HepG2 (cell line): ENCODE measurements at regions not wholly inside any gene's neighbourhood (a gene's known extent, or its start where the extent isn't known, plus 50 kb on each side); places are given as distances from the start of the nearest gene placed in this dataset.

Experiments
- ATAC-seq: fragments of 200-7000 bp; cut with Tn5 transposase; 3 replicates; pipeline ENCODE4 v1.9.1; 2020; ENCODE audit warnings: mild to moderate bottlenecking, moderate library complexity
- BruUV-seq: library from RNA; stranded (reverse); fragments of 400-500 nt; replicated peaks from 2 replicates; lab custom pipeline; 2021; lab: Mats Ljungman, UMichigan
- CTCF ChIA-PET: fragments of 300-600 bp; formaldehyde crosslinking; extraction: SDS; loops from one replicate; lab custom pipeline; 2021; ENCODE audit warnings: low total read pairs, inconsistent platforms, low intra/inter-chr PET ratio; lab: Yijun Ruan, JAX
- POLR2A ChIA-PET: fragments of 350-600 bp; sonication (Branson Sonifier 250); formaldehyde crosslinking; loops from one replicate; lab custom pipeline; 2020; ENCODE audit warnings: antibody characterized with exemption, inconsistent platforms; lab: Yijun Ruan, JAX
- DNase-seq: peaks from one replicate; pipeline ENCODE4 v3.0.0-alpha.2; 2015; ENCODE audit warnings: low spot score
- FAIRE-seq: peaks from 3 replicates; lab custom pipeline; 2011; peaks lifted over from hg19 to GRCh38; lab: Jason Lieb, UNC
- H2AFZ ChIP-seq: one replicate; pipeline ENCODE4 v1.6.1; 2011; ENCODE audit warnings: low read length, inconsistent platforms
- H3K27ac ChIP-seq: fragments of 300-600 bp; 3 replicates; pipeline ENCODE4 v1.8.0; 2011; ENCODE audit warnings: mixed run types, mild to moderate bottlenecking, mixed read lengths, low read length, inconsistent platforms; ENCODE audit not compliant: insufficient read depth; ENCODE audit errors: extremely low read length
- H3K27me3 ChIP-seq, 2 experiments: fragments of 200-600 bp in 1 of 2; 2 replicates in 1 of 2; 3 replicates in 1 of 2; pipeline versions ENCODE4 v1.6.0 to v1.8.0; 2011; ENCODE audit warnings: low read length in 2 of 2, mild to moderate bottlenecking in 2 of 2, moderate library complexity in 2 of 2, inconsistent platforms in 1 of 2; ENCODE audit not compliant: insufficient read depth in 2 of 2, control insufficient read depth in 1 of 2
- H3K36me3 ChIP-seq, 2 experiments: fragments of 200-600 bp in 1 of 2; replicated peaks in 1 of 2; 2 replicates in 1 of 2; 3 replicates in 1 of 2; pipeline versions ENCODE4 v1.5.1 to v1.8.0; 2011; ENCODE audit warnings: low read length in 2 of 2, inconsistent platforms in 1 of 2; ENCODE audit not compliant: insufficient read depth in 2 of 2, control insufficient read depth in 1 of 2
- H3K4me1 ChIP-seq: 2 replicates; pipeline ENCODE4 v1.5.1; 2012; ENCODE audit warnings: low read length, inconsistent platforms; ENCODE audit not compliant: insufficient read depth
- H3K4me2 ChIP-seq: 2 replicates; pipeline ENCODE4 v1.6.0; 2011; ENCODE audit warnings: low read depth, low read length, inconsistent platforms
- H3K4me3 ChIP-seq, 3 experiments: fragments of 200-600 bp in 1 of 3; sonication (generic), shearing (Covaris generic) in 1 of 3; replicated peaks in 1 of 3; 2 replicates each; pipeline ENCODE4 v1.5.1; 2011 to 2016; ENCODE audit warnings: low read length in 3 of 3, inconsistent platforms in 2 of 3, low read depth in 2 of 3, mild to moderate bottlenecking in 2 of 3, control low read depth in 1 of 3, mixed read lengths in 1 of 3; ENCODE audit not compliant: insufficient read depth in 1 of 3
- H3K79me2 ChIP-seq: one replicate; pipeline ENCODE4 v1.6.1; 2011; ENCODE audit warnings: low read length, inconsistent platforms; ENCODE audit not compliant: insufficient read depth
- H3K9ac ChIP-seq: 2 replicates; pipeline ENCODE4 v1.6.0; 2011; ENCODE audit warnings: mild to moderate bottlenecking, low read depth, low read length, inconsistent platforms; ENCODE audit not compliant: insufficient read depth
- H3K9me3 ChIP-seq: 2 replicates; pipeline ENCODE4 v1.5.1; 2012; ENCODE audit warnings: mild to moderate bottlenecking, low read length
- H4K20me1 ChIP-seq: 2 replicates; pipeline ENCODE4 v1.6.0; 2011; ENCODE audit warnings: inconsistent platforms, mild to moderate bottlenecking, low read length, moderate library complexity; ENCODE audit not compliant: insufficient read depth
- HNRNPUL1 ChIP-seq: fragments of 200-400 bp; formaldehyde crosslinking; IDR thresholded peaks from 2 replicates; pipeline ENCODE4 v1.6.1; 2017; ENCODE audit warnings: low read depth, mild to moderate bottlenecking, low read length, moderate library complexity
- NFIC ChIP-seq: IDR thresholded peaks from 2 replicates; pipeline ENCODE4 v1.6.1; 2012; ENCODE audit warnings: mild to moderate bottlenecking, low read length, inconsistent platforms
- NR2F1 ChIP-seq, 2 experiments: fragments of 450-650 bp in 1 of 2; formaldehyde crosslinking in 1 of 2; IDR thresholded peaks; 2 replicates each; pipeline versions ENCODE4 v1.5.0 to v1.6.1; 2016 to 2020; ENCODE audit warnings: mild to moderate bottlenecking in 1 of 2, missing compliant biosample characterization in 1 of 2, missing genetic modification reagents in 1 of 2, moderate library complexity in 1 of 2
- ZFP1 ChIP-seq: IDR thresholded peaks from 2 replicates; pipeline ENCODE4 v1.6.1; 2016
- ZNF30 ChIP-seq: sonication (generic); formaldehyde crosslinking; IDR thresholded peaks from 2 replicates; pipeline ENCODE4 v1.5.0; 2020; ENCODE audit warnings: mild to moderate bottlenecking, missing genetic modification reagents
- ZNF446 ChIP-seq: sonication (generic); formaldehyde crosslinking; IDR thresholded peaks from 2 replicates; pipeline ENCODE4 v1.5.0; 2020; ENCODE audit warnings: mild to moderate bottlenecking, missing genetic modification reagents
- ZNF614 ChIP-seq: IDR thresholded peaks from 2 replicates; pipeline ENCODE4 v1.6.1; 2018; ENCODE audit warnings: missing biosample characterization, missing genetic modification reagents, inconsistent platforms, borderline replicate concordance
- ZNF839 ChIP-seq: sonication (generic); formaldehyde crosslinking; IDR thresholded peaks from 2 replicates; pipeline ENCODE4 v1.4.0; 2020; ENCODE audit warnings: missing genetic modification reagents, mild to moderate bottlenecking, borderline replicate concordance
- WGBS: methylation state at CpG from one replicate; pipeline ENCODE4 v1.1.6; 2017; ENCODE audit warnings: low lambda C conversion rate; 5-methylcytosine and 5-hydroxymethylcytosine counted together
- in situ Hi-C: cut with HindIII; loops from 2 replicates; pipeline ENCODE4 v1.10.0; 2017; ENCODE audit warnings: low pct_unique_long_range_greater_than_20kb; ENCODE audit not compliant: extremely low pct_ligation_motif_present
- intact Hi-C: fragments of 100-400 bp; cut with micrococcal nuclease; formaldehyde crosslinking; loops from one replicate; pipeline ENCODE4 v1.10.0; 2022; ENCODE audit not compliant: unreplicated experiment
- TF ChIP-seq, protein P1 (sequence below): sonication (generic); formaldehyde crosslinking; IDR thresholded peaks from 2 replicates; pipeline ENCODE4 v1.5.1; 2020; ENCODE audit warnings: mild to moderate bottlenecking, moderate library complexity, missing genetic modification reagents
- TF ChIP-seq, protein P2 (sequence below): sonication (generic); formaldehyde crosslinking; IDR thresholded peaks from 2 replicates; pipeline ENCODE4 v1.5.1; 2020; ENCODE audit warnings: mild to moderate bottlenecking, missing genetic modification reagents, moderate library complexity
- TF ChIP-seq, protein P3 (sequence below): IDR thresholded peaks from 2 replicates; pipeline ENCODE4 v1.6.1; 2016; ENCODE audit warnings: missing compliant biosample characterization, missing genetic modification reagents, borderline replicate concordance
- TF ChIP-seq, protein P4 (sequence below): sonication (generic); formaldehyde crosslinking; IDR thresholded peaks from 2 replicates; pipeline ENCODE4 v1.9.0; 2021; ENCODE audit warnings: missing genetic modification reagents, mild to moderate bottlenecking, borderline replicate concordance
- TF ChIP-seq, protein P5 (sequence below): IDR thresholded peaks from 2 replicates; pipeline ENCODE4 v1.6.1; 2016; ENCODE audit warnings: low read depth

DNA sequence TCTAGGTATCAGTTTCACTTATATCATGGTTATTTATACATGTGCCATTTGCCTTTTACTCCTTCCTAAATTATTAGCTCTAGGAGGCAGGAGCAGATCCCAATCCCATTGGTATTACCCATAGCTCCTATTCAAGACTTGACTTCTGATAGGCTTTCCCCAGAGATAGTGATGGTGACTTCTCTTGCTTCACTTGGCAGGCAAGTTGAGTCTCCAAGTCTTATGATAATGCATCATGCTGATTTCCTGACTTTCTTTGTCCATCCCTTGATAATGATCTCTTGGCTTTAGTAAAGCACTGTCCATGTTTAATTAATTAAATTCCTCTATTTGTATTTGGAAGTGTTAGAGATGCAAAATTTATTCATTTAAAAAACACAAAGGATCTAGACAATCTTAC lies 253.5 kb upstream of the ADAMTS5 start:
- no peak for DNase-seq
- intact Hi-C loops: no loop called here
- Histone ChIP-seq H3K27me3 (no peaks in the 10 kb centered on the region), H3K36me3 (no peaks in the 10 kb centered on the region), H3K9me3 (peaks cover 86% of the 10 kb centered on the region), H3K4me3 (no peak overlapping the region), H3K4me1 (no peaks in the 10 kb centered on the region), H3K79me2 (no peaks in the 10 kb centered on the region), H2AFZ (no peak overlapping the region), H4K20me1 (no peaks in the 10 kb centered on the region), H3K9ac (no peak overlapping the region), H3K27ac (no peak overlapping the region), H3K4me2 (no peak overlapping the region)
- ChIA-PET POLR2A (no interaction called here), CTCF (no interaction called here)
- no TSS peak for BruUV-seq
- in situ Hi-C loops: no loop called here
- no peak for FAIRE-seq
- TF ChIP-seq NR2F1 (CRISPR knock-in tag; IDR thresholded peaks at IDR 0.05) (no peak), NFIC (no peak), HNRNPUL1 (no peak)
- TF ChIP-seq, protein P1, sequence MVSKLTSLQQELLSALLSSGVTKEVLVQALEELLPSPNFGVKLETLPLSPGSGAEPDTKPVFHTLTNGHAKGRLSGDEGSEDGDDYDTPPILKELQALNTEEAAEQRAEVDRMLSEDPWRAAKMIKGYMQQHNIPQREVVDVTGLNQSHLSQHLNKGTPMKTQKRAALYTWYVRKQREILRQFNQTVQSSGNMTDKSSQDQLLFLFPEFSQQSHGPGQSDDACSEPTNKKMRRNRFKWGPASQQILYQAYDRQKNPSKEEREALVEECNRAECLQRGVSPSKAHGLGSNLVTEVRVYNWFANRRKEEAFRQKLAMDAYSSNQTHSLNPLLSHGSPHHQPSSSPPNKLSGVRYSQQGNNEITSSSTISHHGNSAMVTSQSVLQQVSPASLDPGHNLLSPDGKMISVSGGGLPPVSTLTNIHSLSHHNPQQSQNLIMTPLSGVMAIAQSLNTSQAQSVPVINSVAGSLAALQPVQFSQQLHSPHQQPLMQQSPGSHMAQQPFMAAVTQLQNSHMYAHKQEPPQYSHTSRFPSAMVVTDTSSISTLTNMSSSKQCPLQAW (CRISPR knock-in tag): no peak
- ATAC-seq: no peak

DNA sequence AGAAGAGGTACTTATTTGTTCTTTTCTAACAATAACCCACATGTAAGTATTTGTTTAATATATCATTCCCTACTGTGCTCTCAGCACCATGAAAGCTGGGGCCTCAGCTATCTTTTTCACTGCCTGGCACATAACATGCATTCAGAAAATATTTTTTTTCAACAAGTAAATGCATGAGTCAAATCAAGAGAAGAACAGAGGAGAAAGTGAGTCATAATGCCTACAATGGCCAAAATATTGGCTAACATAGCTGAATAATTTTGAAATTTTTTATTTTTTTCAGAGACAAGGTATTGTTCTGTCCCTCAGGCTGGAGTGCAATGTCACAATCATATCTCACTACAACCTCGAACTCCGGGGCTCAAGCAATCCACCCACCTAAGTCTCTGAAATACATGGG lies 252.2 kb upstream of the ADAMTS5 start:
- Histone ChIP-seq H3K4me3 (no peak overlapping the region), H4K20me1 (no peaks in the 10 kb centered on the region), H3K36me3 (no peaks in the 10 kb centered on the region), H3K9ac (no peak overlapping the region), H3K4me2 (no peak overlapping the region), H3K9me3 (peaks cover 94% of the 10 kb centered on the region), H3K4me1 (no peaks in the 10 kb centered on the region), H3K27me3 (no peaks in the 10 kb centered on the region), H2AFZ (no peak overlapping the region), H3K79me2 (no peaks in the 10 kb centered on the region), H3K27ac (no peak overlapping the region)
- FAIRE-seq: no peak
- ATAC-seq: no peak
- no peak for DNase-seq
- no TSS peak for BruUV-seq
- in situ Hi-C loops (no loop called here), intact Hi-C loops (no loop called here)
- CTCF ChIA-PET: no interaction called here
- WGBS: 0% methylated on average over 2 of the region's 2 CpGs
- POLR2A ChIA-PET: no interaction called here
- no peak for TF ChIP-seq ZNF839 (CRISPR knock-in tag)
- no peak for TF ChIP-seq ZNF614 (CRISPR knock-in tag)
- TF ChIP-seq, protein P2, sequence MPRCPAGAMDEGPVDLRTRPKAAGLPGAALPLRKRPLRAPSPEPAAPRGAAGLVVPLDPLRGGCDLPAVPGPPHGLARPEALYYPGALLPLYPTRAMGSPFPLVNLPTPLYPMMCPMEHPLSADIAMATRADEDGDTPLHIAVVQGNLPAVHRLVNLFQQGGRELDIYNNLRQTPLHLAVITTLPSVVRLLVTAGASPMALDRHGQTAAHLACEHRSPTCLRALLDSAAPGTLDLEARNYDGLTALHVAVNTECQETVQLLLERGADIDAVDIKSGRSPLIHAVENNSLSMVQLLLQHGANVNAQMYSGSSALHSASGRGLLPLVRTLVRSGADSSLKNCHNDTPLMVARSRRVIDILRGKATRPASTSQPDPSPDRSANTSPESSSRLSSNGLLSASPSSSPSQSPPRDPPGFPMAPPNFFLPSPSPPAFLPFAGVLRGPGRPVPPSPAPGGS (CRISPR knock-in tag): no peak
- TF ChIP-seq, protein P3, sequence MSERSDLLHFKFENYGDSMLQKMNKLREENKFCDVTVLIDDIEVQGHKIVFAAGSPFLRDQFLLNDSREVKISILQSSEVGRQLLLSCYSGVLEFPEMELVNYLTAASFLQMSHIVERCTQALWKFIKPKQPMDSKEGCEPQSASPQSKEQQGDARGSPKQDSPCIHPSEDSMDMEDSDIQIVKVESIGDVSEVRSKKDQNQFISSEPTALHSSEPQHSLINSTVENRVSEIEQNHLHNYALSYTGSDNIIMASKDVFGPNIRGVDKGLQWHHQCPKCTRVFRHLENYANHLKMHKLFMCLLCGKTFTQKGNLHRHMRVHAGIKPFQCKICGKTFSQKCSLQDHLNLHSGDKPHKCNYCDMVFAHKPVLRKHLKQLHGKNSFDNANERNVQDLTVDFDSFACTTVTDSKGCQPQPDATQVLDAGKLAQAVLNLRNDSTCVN (CRISPR knock-in tag): no peak
- no peak for TF ChIP-seq ZFP1 (CRISPR knock-in tag)
- no peak for TF ChIP-seq ZNF446
- no peak for TF ChIP-seq ZNF30 (CRISPR knock-in tag)
- TF ChIP-seq, protein P4, sequence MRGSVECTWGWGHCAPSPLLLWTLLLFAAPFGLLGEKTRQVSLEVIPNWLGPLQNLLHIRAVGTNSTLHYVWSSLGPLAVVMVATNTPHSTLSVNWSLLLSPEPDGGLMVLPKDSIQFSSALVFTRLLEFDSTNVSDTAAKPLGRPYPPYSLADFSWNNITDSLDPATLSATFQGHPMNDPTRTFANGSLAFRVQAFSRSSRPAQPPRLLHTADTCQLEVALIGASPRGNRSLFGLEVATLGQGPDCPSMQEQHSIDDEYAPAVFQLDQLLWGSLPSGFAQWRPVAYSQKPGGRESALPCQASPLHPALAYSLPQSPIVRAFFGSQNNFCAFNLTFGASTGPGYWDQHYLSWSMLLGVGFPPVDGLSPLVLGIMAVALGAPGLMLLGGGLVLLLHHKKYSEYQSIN: no peak
- TF ChIP-seq, protein P5, sequence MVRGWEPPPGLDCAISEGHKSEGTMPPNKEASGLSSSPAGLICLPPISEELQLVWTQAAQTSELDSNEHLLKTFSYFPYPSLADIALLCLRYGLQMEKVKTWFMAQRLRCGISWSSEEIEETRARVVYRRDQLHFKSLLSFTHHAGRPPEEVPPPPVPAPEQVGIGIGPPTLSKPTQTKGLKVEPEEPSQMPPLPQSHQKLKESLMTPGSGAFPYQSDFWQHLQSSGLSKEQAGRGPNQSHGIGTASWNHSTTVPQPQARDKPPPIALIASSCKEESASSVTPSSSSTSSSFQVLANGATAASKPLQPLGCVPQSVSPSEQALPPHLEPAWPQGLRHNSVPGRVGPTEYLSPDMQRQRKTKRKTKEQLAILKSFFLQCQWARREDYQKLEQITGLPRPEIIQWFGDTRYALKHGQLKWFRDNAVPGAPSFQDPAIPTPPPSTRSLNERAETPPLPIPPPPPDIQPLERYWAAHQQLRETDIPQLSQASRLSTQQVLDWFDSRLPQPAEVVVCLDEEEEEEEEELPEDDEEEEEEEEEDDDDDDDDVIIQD (CRISPR knock-in tag): no peak
